HG03039 (cell line): ENCODE measurements at regions not wholly inside any gene's neighbourhood (a gene's known extent, or its start where the extent isn't known, plus 50 kb on each side); places are given as distances from the start of the nearest gene placed in this dataset.

Source experiments
- ATAC-seq: cut with Tn5 transposase; IDR thresholded peaks from one replicate; pipeline ENCODE4 v1.9.1; 2021; ENCODE audit warnings: mild to moderate bottlenecking, moderate library complexity; ENCODE audit not compliant: unreplicated experiment

- no peak for ATAC-seq
These were observed 454.4 kb downstream of the FUT8 start for GRCh38 chr14:65866886-65867285.

GRCh38 chr14:65867333-65867732 lies 454.8 kb downstream of the FUT8 start:
- no peak for ATAC-seq

- no peak for ATAC-seq
These were observed 460.0 kb downstream of the FUT8 start for GRCh38 chr14:65872536-65872935.

GRCh38 chr14:65877166-65877565 lies 464.6 kb downstream of the FUT8 start:
- ATAC-seq, result no peak

GRCh38 chr14:65877624-65878023 lies 465.1 kb downstream of the FUT8 start:
- ATAC-seq, result no peak

- ATAC-seq, result no peak
These were observed 466.1 kb downstream of the FUT8 start for GRCh38 chr14:65878586-65878985.

GRCh38 chr14:65879248-65880009 lies 466.9 kb downstream of the FUT8 start:
- no peak for ATAC-seq

GRCh38 chr14:65880507-65880906 lies 468.0 kb downstream of the FUT8 start:
- ATAC-seq, result no peak

GRCh38 chr14:65881642-65882041 lies 469.1 kb downstream of the FUT8 start:
- no peak for ATAC-seq

- ATAC-seq, result no peak
These were observed 476.1 kb downstream of the FUT8 start for GRCh38 chr14:65888677-65889076.

- no peak for ATAC-seq
These were observed 479.8 kb downstream of the FUT8 start for GRCh38 chr14:65892315-65892714.

GRCh38 chr14:65900164-65900563 lies 487.6 kb downstream of the FUT8 start:
- no peak for ATAC-seq

GRCh38 chr14:65901595-65901994 lies 489.1 kb downstream of the FUT8 start:
- no peak for ATAC-seq

- ATAC-seq, result no peak
These were observed 492.5 kb downstream of the FUT8 start for GRCh38 chr14:65904988-65905387.

GRCh38 chr14:65906344-65906743 lies 493.8 kb downstream of the FUT8 start:
- no peak for ATAC-seq

GRCh38 chr14:65906948-65907347 lies 494.4 kb downstream of the FUT8 start:
- ATAC-seq, result no peak

GRCh38 chr14:65910108-65910786 lies 497.7 kb downstream of the FUT8 start:
- no peak for ATAC-seq

GRCh38 chr14:65915125-65915524 lies 502.6 kb downstream of the FUT8 start:
- no peak for ATAC-seq

GRCh38 chr14:65916055-65916454 lies 503.5 kb downstream of the FUT8 start:
- ATAC-seq, result no peak

GRCh38 chr14:65920996-65921395 lies 508.5 kb downstream of the FUT8 start:
- no peak for ATAC-seq

- ATAC-seq, result no peak
These were observed 509.6 kb downstream of the FUT8 start for GRCh38 chr14:65922142-65922541.

GRCh38 chr14:65926504-65926903 lies 514.0 kb downstream of the FUT8 start:
- no peak for ATAC-seq
